PC-9 (cell line): ENCODE measurements at regions not wholly inside any gene's neighbourhood (a gene's known extent, or its start where the extent isn't known, plus 50 kb on each side); places are given as distances from the start of the nearest gene placed in this dataset.

Experiments used
- BruUV-seq: library from RNA; stranded (reverse); fragments of 400-500 nt; replicated peaks from 2 replicates; lab custom pipeline; 2021; lab: Mats Ljungman, UMichigan
- CTCF ChIA-PET: fragments of 300-600 bp; sonication (Branson Sonifier 250); formaldehyde crosslinking; loops from one replicate; lab custom pipeline; 2022; ENCODE audit warnings: antibody characterized with exemption; lab: Charles Lee
- POLR2A ChIA-PET: fragments of 300-600 bp; sonication (Branson Sonifier 250); formaldehyde crosslinking; loops from one replicate; lab custom pipeline; 2022; ENCODE audit warnings: antibody characterized with exemption; ENCODE audit not compliant: unreplicated experiment; lab: Charles Lee
- DNase-seq, 2 experiments: peaks; one replicate each; pipeline versions ENCODE4 v3.0.0 to v3.0.0-alpha.2; 2015 to 2022; ENCODE audit warnings: mixed read lengths in 1 of 2
- H2AFZ ChIP-seq: fragments of 200-600 bp; sonication (generic); 2 replicates; pipeline ENCODE4 v1.8.1; 2017; ENCODE audit warnings: antibody characterized with exemption
- H3F3A ChIP-seq: fragments of 200-600 bp; sonication (generic); 2 replicates; pipeline ENCODE4 v1.8.1; 2017; ENCODE audit warnings: antibody characterized with exemption, mild to moderate bottlenecking, low read depth; ENCODE audit not compliant: insufficient read depth
- H3K27ac ChIP-seq: fragments of 200-600 bp; sonication (generic); 2 replicates; pipeline ENCODE4 v1.6.1; 2016; ENCODE audit warnings: mixed run types
- H3K27me3 ChIP-seq: fragments of 200-600 bp; sonication (generic); 2 replicates; pipeline ENCODE4 v1.6.1; 2016; ENCODE audit warnings: low read depth, mixed run types; ENCODE audit not compliant: insufficient read depth
- H3K36me3 ChIP-seq: fragments of 200-600 bp; sonication (generic); 2 replicates; pipeline ENCODE4 v1.6.1; 2016; ENCODE audit warnings: low read depth, mixed run types
- H3K4me1 ChIP-seq: fragments of 200-600 bp; sonication (generic); replicated peaks from 2 replicates; pipeline ENCODE4 v1.6.1; 2016; ENCODE audit warnings: mixed run types; ENCODE audit not compliant: insufficient read depth
- H3K4me2 ChIP-seq: fragments of 200-600 bp; sonication (generic); 2 replicates; pipeline ENCODE4 v1.6.1; 2017; ENCODE audit warnings: mixed run types
- H3K4me3 ChIP-seq: fragments of 200-600 bp; sonication (generic); 2 replicates; pipeline ENCODE4 v1.6.1; 2016; ENCODE audit warnings: mixed run types
- H3K79me2 ChIP-seq: fragments of 200-600 bp; sonication (generic); 2 replicates; pipeline ENCODE4 v1.6.1; 2017; ENCODE audit warnings: low read depth, mixed run types
- H3K9me2 ChIP-seq: fragments of 200-600 bp; sonication (generic); 2 replicates; pipeline ENCODE4 v1.8.1; 2017; ENCODE audit warnings: mild to moderate bottlenecking; ENCODE audit not compliant: insufficient read depth
- H3K9me3 ChIP-seq: fragments of 200-600 bp; sonication (generic); 2 replicates; pipeline ENCODE4 v1.8.1; 2016; ENCODE audit warnings: low read depth; ENCODE audit not compliant: insufficient read depth
- H4K20me1 ChIP-seq: fragments of 200-600 bp; sonication (generic); 2 replicates; pipeline ENCODE4 v1.8.1; 2017; ENCODE audit not compliant: insufficient read depth
- EZH2 ChIP-seq: fragments of 200-600 bp; sonication (generic); IDR thresholded peaks from 2 replicates; pipeline ENCODE4 v1.8.0; 2017; ENCODE audit warnings: antibody characterized with exemption, low read depth
- intact Hi-C: fragments of 100-400 bp; cut with micrococcal nuclease; formaldehyde crosslinking; loops from one replicate; pipeline ENCODE4 v1.10.0; 2022; ENCODE audit not compliant: unreplicated experiment
- TF ChIP-seq, protein P1 (sequence below): fragments of 200-600 bp; sonication (generic); conservative IDR thresholded peaks from 2 replicates; pipeline ENCODE4 v1.6.1; 2017; ENCODE audit warnings: mixed run types, antibody characterized with exemption, mild to moderate bottlenecking, moderate library complexity

DNA sequence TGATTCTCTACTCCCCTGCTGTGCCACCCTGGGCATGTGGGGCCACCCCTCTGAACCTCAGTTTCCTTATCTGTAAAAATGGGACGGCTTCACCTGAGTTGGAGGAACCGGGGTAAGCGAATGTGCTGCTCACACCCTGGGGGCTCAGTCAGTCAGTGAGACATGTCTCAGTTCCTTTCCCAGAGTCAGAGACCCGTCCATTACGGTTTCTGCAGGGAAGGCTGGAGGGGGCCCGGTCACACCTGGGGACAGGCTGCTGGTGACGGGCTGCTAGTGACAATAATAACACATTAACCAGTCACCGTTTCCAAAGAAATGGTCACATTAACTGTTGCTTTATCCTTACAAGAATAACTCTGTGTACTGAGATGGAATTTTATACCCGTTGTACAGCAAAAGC lies 282.4 kb downstream of the NSG2 start:
- no peak overlapping the region for H3K4me2 ChIP-seq
- H3K9me3 ChIP-seq: no peaks in the 10 kb centered on the region
- H3F3A ChIP-seq: no peaks in the 10 kb centered on the region
- no peaks in the 10 kb centered on the region for H3K36me3 ChIP-seq
- no peaks in the 10 kb centered on the region for H4K20me1 ChIP-seq
- H3K27me3 ChIP-seq: peaks cover 71% of the 10 kb centered on the region
- H3K79me2 ChIP-seq: no peaks in the 10 kb centered on the region
- H3K27ac ChIP-seq: no peak overlapping the region
- no peaks in the 10 kb centered on the region for H3K4me1 ChIP-seq
- POLR2A ChIA-PET: no interaction called here
- intact Hi-C loops: loop anchor here (1.0 to 2.0 kb wide), 3 partner anchors 91 to 608 kb away; no protein-coding TSS in a partner anchor
- CTCF ChIA-PET: no interaction called here
- no TSS peak for BruUV-seq
- TF ChIP-seq EZH2: no peak
- H3K4me3 ChIP-seq: no peak overlapping the region
- H2AFZ ChIP-seq: no peak overlapping the region
- no peaks in the 10 kb centered on the region for H3K9me2 ChIP-seq
- no peak for DNase-seq

DNA sequence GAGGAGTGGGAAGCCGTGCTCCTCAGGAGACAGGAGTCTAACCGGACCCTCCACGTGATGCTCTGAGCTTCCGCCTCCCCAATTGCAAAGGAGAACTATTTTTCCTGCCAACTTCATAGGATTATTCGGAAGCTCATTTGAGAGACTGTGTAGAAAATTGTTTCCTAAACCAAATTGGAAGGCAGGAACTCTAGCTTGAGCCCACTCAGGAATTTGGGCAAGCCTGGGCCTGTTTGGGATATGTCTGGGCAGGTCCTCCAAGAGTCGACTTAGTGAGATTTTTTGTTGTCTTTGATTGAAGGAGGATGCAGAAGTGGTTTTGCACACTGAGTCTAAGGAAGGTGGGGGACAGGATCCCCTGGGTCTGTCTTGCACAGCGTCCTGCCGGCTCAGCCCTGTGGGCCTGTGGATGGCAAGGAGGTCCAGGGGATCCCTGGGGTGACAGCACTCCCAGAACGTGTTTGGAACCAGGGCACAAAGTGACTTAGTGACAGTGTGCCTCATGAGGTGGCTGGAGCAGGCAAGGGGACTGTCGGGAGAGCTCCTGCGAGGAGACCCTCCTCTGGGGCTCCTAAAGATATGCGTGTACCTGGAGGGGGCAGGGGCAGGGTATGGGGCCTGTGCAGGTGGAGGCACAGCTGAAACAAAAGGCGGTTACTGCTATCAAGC lies 283.3 kb downstream of the NSG2 start:
- Histone ChIP-seq H2AFZ (no peak overlapping the region), H3K9me3 (no peaks in the 10 kb centered on the region), H3K4me2 (no peak overlapping the region), H3K36me3 (no peaks in the 10 kb centered on the region), H3K4me3 (no peak overlapping the region), H3K27ac (no peak overlapping the region), H4K20me1 (no peaks in the 10 kb centered on the region), H3K9me2 (no peaks in the 10 kb centered on the region), H3K4me1 (no peaks in the 10 kb centered on the region), H3F3A (no peaks in the 10 kb centered on the region), H3K79me2 (no peaks in the 10 kb centered on the region), H3K27me3 (peaks cover 72% of the 10 kb centered on the region)
- POLR2A ChIA-PET: no interaction called here
- CTCF ChIA-PET: interaction anchor here (0.5 kb wide), 1 partner anchor 66 kb away, joined by 9 read pairs; no protein-coding TSS in a partner anchor
- BruUV-seq: no TSS peak
- intact Hi-C loops: no loop called here
- DNase-seq: no peak
- TF ChIP-seq EZH2: no peak
- TF ChIP-seq, protein P1, sequence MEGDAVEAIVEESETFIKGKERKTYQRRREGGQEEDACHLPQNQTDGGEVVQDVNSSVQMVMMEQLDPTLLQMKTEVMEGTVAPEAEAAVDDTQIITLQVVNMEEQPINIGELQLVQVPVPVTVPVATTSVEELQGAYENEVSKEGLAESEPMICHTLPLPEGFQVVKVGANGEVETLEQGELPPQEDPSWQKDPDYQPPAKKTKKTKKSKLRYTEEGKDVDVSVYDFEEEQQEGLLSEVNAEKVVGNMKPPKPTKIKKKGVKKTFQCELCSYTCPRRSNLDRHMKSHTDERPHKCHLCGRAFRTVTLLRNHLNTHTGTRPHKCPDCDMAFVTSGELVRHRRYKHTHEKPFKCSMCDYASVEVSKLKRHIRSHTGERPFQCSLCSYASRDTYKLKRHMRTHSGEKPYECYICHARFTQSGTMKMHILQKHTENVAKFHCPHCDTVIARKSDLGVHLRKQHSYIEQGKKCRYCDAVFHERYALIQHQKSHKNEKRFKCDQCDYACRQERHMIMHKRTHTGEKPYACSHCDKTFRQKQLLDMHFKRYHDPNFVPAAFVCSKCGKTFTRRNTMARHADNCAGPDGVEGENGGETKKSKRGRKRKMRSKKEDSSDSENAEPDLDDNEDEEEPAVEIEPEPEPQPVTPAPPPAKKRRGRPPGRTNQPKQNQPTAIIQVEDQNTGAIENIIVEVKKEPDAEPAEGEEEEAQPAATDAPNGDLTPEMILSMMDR: no peak

DNA sequence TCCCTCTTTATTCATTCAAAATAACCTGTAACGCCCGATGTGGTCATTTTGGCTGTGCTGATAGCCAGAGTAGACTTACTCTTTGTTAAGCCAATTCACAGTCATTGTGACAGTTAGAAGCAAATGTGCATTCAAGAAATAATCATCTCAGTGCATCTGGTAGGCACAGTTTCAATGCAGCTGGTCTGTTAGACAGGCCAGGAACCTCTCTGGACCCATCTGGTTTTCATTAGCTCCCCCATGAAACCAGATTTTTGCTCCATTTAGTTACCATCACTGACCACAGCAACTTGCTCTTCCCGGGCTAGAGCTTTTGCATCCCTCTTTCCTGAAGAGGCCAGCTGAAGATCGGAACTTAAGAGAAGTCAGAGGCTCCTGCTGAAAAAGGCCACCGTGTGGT lies 284.2 kb downstream of the NSG2 start:
- no peak for TF ChIP-seq EZH2
- TF ChIP-seq, protein P1: no peak
- H3K36me3 ChIP-seq: no peaks in the 10 kb centered on the region
- BruUV-seq: no TSS peak
- H3F3A ChIP-seq: no peaks in the 10 kb centered on the region
- no peaks in the 10 kb centered on the region for H4K20me1 ChIP-seq
- H2AFZ ChIP-seq: no peak overlapping the region
- H3K4me1 ChIP-seq: no peaks in the 10 kb centered on the region
- CTCF ChIA-PET: no interaction called here
- POLR2A ChIA-PET: no interaction called here
- no peaks in the 10 kb centered on the region for H3K9me3 ChIP-seq
- H3K9me2 ChIP-seq: no peaks in the 10 kb centered on the region
- peaks cover 70% of the 10 kb centered on the region for H3K27me3 ChIP-seq
- intact Hi-C loops: no loop called here
- no peaks in the 10 kb centered on the region for H3K79me2 ChIP-seq
- H3K27ac ChIP-seq: no peak overlapping the region
- no peak overlapping the region for H3K4me3 ChIP-seq
- no peak overlapping the region for H3K4me2 ChIP-seq
- no peak for DNase-seq
